ENCODE measurements at regions not wholly inside any gene's neighbourhood (a gene's known extent, or its start where the extent isn't known, plus 50 kb on each side); places are given as distances from the start of the nearest gene placed in this dataset.

GRCh38 chr7:109532262-109532992, 962.8 kb downstream of the DNAJB9 start:
- H4K20me1 ChIP-seq (ENCODE audit: insufficient read depth) = no peaks in the 10 kb centered on the region
- no peaks in the 10 kb centered on the region for H3K4me1 ChIP-seq (ENCODE audit: insufficient read depth)
- H2AFZ ChIP-seq = no peak overlapping the region
- TF ChIP-seq EZH2 (IDR thresholded peaks at IDR 0.05; ENCODE audit: insufficient read depth, poor library complexity, severe bottlenecking) (no peak), EZH2phosphoT487 (IDR thresholded peaks at IDR 0.05; ENCODE audit: insufficient read depth, low read depth) (no peak)
- DNase-seq = no peak
- no peaks in the 10 kb centered on the region for H3K79me2 ChIP-seq (ENCODE audit: insufficient read depth)
- no peaks in the 10 kb centered on the region for H3K9me3 ChIP-seq (ENCODE audit: low read depth)
- no peaks in the 10 kb centered on the region for H3K36me3 ChIP-seq (ENCODE audit: low read depth)
- no peak overlapping the region for H3K9ac ChIP-seq
- no peaks in the 10 kb centered on the region for H3K27me3 ChIP-seq (replicated peaks; ENCODE audit: insufficient read depth)
- 0 to 4% methylated on average over 1 of the region's 1 CpG for WGBS, 2 experiments (ENCODE audit: low coverage in 1 of 2, low lambda C conversion rate in 2 of 2, missing lambda C conversion rate in 2 of 2)
- no peak overlapping the region for H3K27ac ChIP-seq
- no peaks in the 10 kb centered on the region for H3F3A ChIP-seq (ENCODE audit: insufficient read depth)
- in situ Hi-C loops (cut with MboI) = no loop called here
- no peaks in the 10 kb centered on the region for H3K9me2 ChIP-seq (ENCODE audit: insufficient read depth)
- H3K4me3 ChIP-seq = no peak overlapping the region
- H3K4me2 ChIP-seq (ENCODE audit: unreplicated experiment) = no peak overlapping the region

GRCh38 chr7:109545686-109546085, 976.0 kb downstream of the DNAJB9 start:
- Histone ChIP-seq H3K9me2 (ENCODE audit: insufficient read depth) (no peaks in the 10 kb centered on the region), H3K36me3 (ENCODE audit: low read depth) (no peaks in the 10 kb centered on the region), H3K4me3 (no peak overlapping the region), H3K79me2 (ENCODE audit: insufficient read depth) (no peaks in the 10 kb centered on the region), H3K4me2 (ENCODE audit: unreplicated experiment) (no peak overlapping the region), H3K27me3 (replicated peaks; ENCODE audit: insufficient read depth) (no peaks in the 10 kb centered on the region), H4K20me1 (ENCODE audit: insufficient read depth) (no peaks in the 10 kb centered on the region), H3K9ac (no peak overlapping the region), H3K4me1 (ENCODE audit: insufficient read depth) (no peaks in the 10 kb centered on the region), H3K27ac (no peak overlapping the region), H3F3A (ENCODE audit: insufficient read depth) (no peaks in the 10 kb centered on the region), H2AFZ (no peak overlapping the region), H3K9me3 (ENCODE audit: low read depth) (no peaks in the 10 kb centered on the region)
- no peak for DNase-seq
- 1 to 7% methylated on average over 3 of the region's 3 CpGs for WGBS, 2 experiments (ENCODE audit: low coverage in 1 of 2, low lambda C conversion rate in 2 of 2, missing lambda C conversion rate in 2 of 2)
- in situ Hi-C loops (cut with MboI) = no loop called here
- no peak for TF ChIP-seq EZH2 (IDR thresholded peaks at IDR 0.05; ENCODE audit: insufficient read depth, poor library complexity, severe bottlenecking)
- TF ChIP-seq EZH2phosphoT487 (IDR thresholded peaks at IDR 0.05; ENCODE audit: insufficient read depth, low read depth) = no peak

- Histone ChIP-seq H3K9ac (no peak overlapping the region), H2AFZ (no peak overlapping the region), H4K20me1 (ENCODE audit: insufficient read depth) (no peaks in the 10 kb centered on the region), H3K27ac (no peak overlapping the region), H3K4me1 (ENCODE audit: insufficient read depth) (no peaks in the 10 kb centered on the region), H3F3A (ENCODE audit: insufficient read depth) (no peaks in the 10 kb centered on the region), H3K36me3 (ENCODE audit: low read depth) (no peaks in the 10 kb centered on the region), H3K9me3 (ENCODE audit: low read depth) (no peaks in the 10 kb centered on the region), H3K27me3 (replicated peaks; ENCODE audit: insufficient read depth) (no peaks in the 10 kb centered on the region), H3K9me2 (ENCODE audit: insufficient read depth) (no peaks in the 10 kb centered on the region), H3K4me3 (no peak overlapping the region), H3K4me2 (ENCODE audit: unreplicated experiment) (no peak overlapping the region), H3K79me2 (ENCODE audit: insufficient read depth) (no peaks in the 10 kb centered on the region)
- in situ Hi-C loops (cut with MboI) = no loop called here
- 4 to 5% methylated on average over 7 of the region's 7 CpGs for WGBS, 2 experiments (ENCODE audit: low coverage in 1 of 2, low lambda C conversion rate in 2 of 2, missing lambda C conversion rate in 2 of 2)
- no peak for DNase-seq
- TF ChIP-seq EZH2phosphoT487 (IDR thresholded peaks at IDR 0.05; ENCODE audit: insufficient read depth, low read depth) (no peak), EZH2 (IDR thresholded peaks at IDR 0.05; ENCODE audit: insufficient read depth, poor library complexity, severe bottlenecking) (no peak)
Observed at GRCh38 chr7:109549471-109550193, 980.0 kb downstream of the DNAJB9 start.

GRCh38 chr7:109552017-109552416, 982.3 kb downstream of the DNAJB9 start:
- H3K79me2 ChIP-seq (ENCODE audit: insufficient read depth) = no peaks in the 10 kb centered on the region
- no peaks in the 10 kb centered on the region for H3K9me3 ChIP-seq (ENCODE audit: low read depth)
- no peak overlapping the region for H3K9ac ChIP-seq
- H3F3A ChIP-seq (ENCODE audit: insufficient read depth) = no peaks in the 10 kb centered on the region
- no peaks in the 10 kb centered on the region for H3K36me3 ChIP-seq (ENCODE audit: low read depth)
- no peak for DNase-seq
- no peaks in the 10 kb centered on the region for H4K20me1 ChIP-seq (ENCODE audit: insufficient read depth)
- H3K27ac ChIP-seq = no peak overlapping the region
- 44 to 59% methylated on average over 2 of the region's 2 CpGs for WGBS, 2 experiments (ENCODE audit: low coverage in 1 of 2, low lambda C conversion rate in 2 of 2, missing lambda C conversion rate in 2 of 2)
- in situ Hi-C loops (cut with MboI) = no loop called here
- TF ChIP-seq EZH2phosphoT487 (IDR thresholded peaks at IDR 0.05; ENCODE audit: insufficient read depth, low read depth) (no peak), EZH2 (IDR thresholded peaks at IDR 0.05; ENCODE audit: insufficient read depth, poor library complexity, severe bottlenecking) (no peak)
- H2AFZ ChIP-seq = no peak overlapping the region
- H3K27me3 ChIP-seq (replicated peaks; ENCODE audit: insufficient read depth) = no peaks in the 10 kb centered on the region
- H3K9me2 ChIP-seq (ENCODE audit: insufficient read depth) = no peaks in the 10 kb centered on the region
- no peaks in the 10 kb centered on the region for H3K4me1 ChIP-seq (ENCODE audit: insufficient read depth)
- no peak overlapping the region for H3K4me2 ChIP-seq (ENCODE audit: unreplicated experiment)
- no peak overlapping the region for H3K4me3 ChIP-seq
